GM12878 (cell line): ENCODE measurements at regions not wholly inside any gene's neighbourhood (a gene's known extent, or its start where the extent isn't known, plus 50 kb on each side); places are given as distances from the start of the nearest gene placed in this dataset.

Experiments used
- ATAC-seq: fragments of 200-7000 bp; cut with Tn5 transposase; 3 replicates; pipeline ENCODE4 v1.9.1; 2020; ENCODE audit warnings: mild to moderate bottlenecking, moderate library complexity
- BruUV-seq: library from RNA; stranded (reverse); fragments of 400-500 nt; replicated peaks from 2 replicates; lab custom pipeline; 2021; lab: Mats Ljungman, UMichigan
- CTCF ChIA-PET: fragments of 300-600 bp; sonication (Branson Sonifier 250); formaldehyde crosslinking; extraction: SDS; loops from one replicate; lab custom pipeline; 2021; ENCODE audit warnings: inconsistent platforms; lab: Yijun Ruan, JAX
- POLR2A ChIA-PET: fragments of 350-600 bp; formaldehyde crosslinking; extraction: SDS; loops from one replicate; lab custom pipeline; 2021; ENCODE audit warnings: inconsistent platforms; lab: Charles Lee
- RAD21 ChIA-PET: fragments of 300-600 bp; sonication (Branson Sonifier 250); formaldehyde crosslinking; loops from one replicate; lab custom pipeline; 2023; ENCODE audit warnings: antibody characterized with exemption; ENCODE audit not compliant: unreplicated experiment; lab: Charles Lee
- SMC1A ChIA-PET: fragments of 300-600 bp; sonication (Branson Sonifier 250); formaldehyde crosslinking; loops from one replicate; lab custom pipeline; 2023; ENCODE audit not compliant: unreplicated experiment, uncharacterized antibody; lab: Charles Lee
- DNase-seq: peaks from one replicate; pipeline ENCODE4 v3.0.0-alpha.2; 2011; ENCODE audit warnings: low read depth, low spot score
- FAIRE-seq: peaks from 3 replicates; lab custom pipeline; 2011; peaks lifted over from hg19 to GRCh38; lab: Jason Lieb, UNC
- H2AFZ ChIP-seq: 2 replicates; pipeline ENCODE4 v1.6.0; 2011; ENCODE audit warnings: low read depth, low read length, control low read depth; ENCODE audit not compliant: control insufficient read depth
- H3K27ac ChIP-seq: 2 replicates; pipeline ENCODE4 v1.5.1; 2011; ENCODE audit warnings: control low read depth; ENCODE audit not compliant: control insufficient read depth, insufficient read depth
- H3K27me3 ChIP-seq, 2 experiments: replicated peaks in 1 of 2; 2 replicates each; pipeline versions ENCODE4 v1.6.0 to v1.6.1; 2011; ENCODE audit warnings: low read length in 1 of 2; ENCODE audit not compliant: control insufficient read depth in 2 of 2, insufficient read depth in 2 of 2
- H3K36me3 ChIP-seq, 2 experiments: 2 replicates each; pipeline ENCODE4 v1.5.1; 2011; ENCODE audit warnings: low read length in 1 of 2; ENCODE audit not compliant: control insufficient read depth in 2 of 2, insufficient read depth in 2 of 2
- H3K4me1 ChIP-seq: 2 replicates; pipeline ENCODE4 v1.6.1; 2011; ENCODE audit warnings: mild to moderate bottlenecking, low read length, moderate library complexity, mixed read lengths; ENCODE audit not compliant: control insufficient read depth, insufficient read depth
- H3K4me2 ChIP-seq: 2 replicates; pipeline ENCODE4 v1.6.0; 2011; ENCODE audit warnings: control low read depth; ENCODE audit not compliant: control insufficient read depth, insufficient read depth
- H3K4me3 ChIP-seq: fragments of 200-600 bp; sonication (generic); 2 replicates; pipeline ENCODE4 v1.5.1; 2016
- H3K79me2 ChIP-seq: 2 replicates; pipeline ENCODE4 v1.6.0; 2011; ENCODE audit warnings: low read length; ENCODE audit not compliant: control insufficient read depth, insufficient read depth
- H3K9ac ChIP-seq: 2 replicates; pipeline ENCODE4 v1.8.0; 2011; ENCODE audit warnings: low read length, control low read depth, mixed read lengths; ENCODE audit not compliant: control insufficient read depth, insufficient read depth
- H3K9me3 ChIP-seq: replicated peaks from 3 replicates; pipeline ENCODE4 v1.5.1; 2011; ENCODE audit warnings: mild to moderate bottlenecking, low read length; ENCODE audit not compliant: control insufficient read depth, insufficient read depth
- H4K20me1 ChIP-seq: 2 replicates; pipeline ENCODE4 v1.6.0; 2011; ENCODE audit not compliant: control insufficient read depth, insufficient read depth
- BACH1 ChIP-seq: fragments of 450-650 bp; IDR thresholded peaks from 2 replicates; pipeline ENCODE4 v1.6.1; 2017; ENCODE audit warnings: mild to moderate bottlenecking, borderline replicate concordance
- CHD4 ChIP-seq: fragments of 200-600 bp; sonication (generic); IDR thresholded peaks from 2 replicates; pipeline ENCODE4 v1.6.1; 2016; ENCODE audit warnings: mild to moderate bottlenecking
- RB1 ChIP-seq: fragments of 450-650 bp; formaldehyde crosslinking; IDR thresholded peaks from 2 replicates; pipeline ENCODE4 v1.6.1; 2017; ENCODE audit warnings: mild to moderate bottlenecking, borderline replicate concordance
- SP1 ChIP-seq: IDR thresholded peaks from one replicate; pipeline ENCODE4 v1.6.1; 2011; ENCODE audit warnings: low read depth, low read length
- SPI1 ChIP-seq: IDR thresholded peaks from 2 replicates; pipeline ENCODE4 v1.6.1; 2011; ENCODE audit warnings: low read depth, mild to moderate bottlenecking, low read length, moderate library complexity, borderline replicate concordance; ENCODE audit not compliant: insufficient read depth
- TBL1XR1 ChIP-seq: IDR thresholded peaks from 2 replicates; pipeline ENCODE4 v1.6.1; 2012; ENCODE audit warnings: low read depth, low read length, improper control_type of control experiment
- WRNIP1 ChIP-seq: IDR thresholded peaks from 2 replicates; pipeline ENCODE4 v1.6.1; 2011; ENCODE audit warnings: low read depth, low read length, improper control_type of control experiment, borderline replicate concordance
- ZBED1 ChIP-seq: IDR thresholded peaks from 2 replicates; pipeline ENCODE4 v1.6.1; 2016; ENCODE audit warnings: borderline replicate concordance
- in situ Hi-C: fragments of 300-500 bp; cut with MboI; formaldehyde crosslinking; loops from 9 replicates; pipeline ENCODE4 v1.14.3; 2018; ENCODE audit warnings: mixed read lengths
- intact Hi-C: fragments of 100-400 bp; cut with micrococcal nuclease; formaldehyde crosslinking; loops from one replicate; pipeline ENCODE4 v1.14.2; 2022; ENCODE audit not compliant: unreplicated experiment
- TF ChIP-seq, protein P1 (sequence below): fragments of 450-650 bp; IDR thresholded peaks from 2 replicates; pipeline ENCODE4 v1.6.1; 2017; ENCODE audit warnings: borderline replicate concordance
- TF ChIP-seq, protein P2 (sequence below): IDR thresholded peaks from 2 replicates; pipeline ENCODE4 v1.6.1; 2012; ENCODE audit warnings: low read depth, low read length, improper control_type of control experiment
- TF ChIP-seq, protein P3 (sequence below): fragments of 450-650 bp; IDR thresholded peaks from 2 replicates; pipeline ENCODE4 v1.6.1; 2017; ENCODE audit warnings: mild to moderate bottlenecking, moderate library complexity

DNA sequence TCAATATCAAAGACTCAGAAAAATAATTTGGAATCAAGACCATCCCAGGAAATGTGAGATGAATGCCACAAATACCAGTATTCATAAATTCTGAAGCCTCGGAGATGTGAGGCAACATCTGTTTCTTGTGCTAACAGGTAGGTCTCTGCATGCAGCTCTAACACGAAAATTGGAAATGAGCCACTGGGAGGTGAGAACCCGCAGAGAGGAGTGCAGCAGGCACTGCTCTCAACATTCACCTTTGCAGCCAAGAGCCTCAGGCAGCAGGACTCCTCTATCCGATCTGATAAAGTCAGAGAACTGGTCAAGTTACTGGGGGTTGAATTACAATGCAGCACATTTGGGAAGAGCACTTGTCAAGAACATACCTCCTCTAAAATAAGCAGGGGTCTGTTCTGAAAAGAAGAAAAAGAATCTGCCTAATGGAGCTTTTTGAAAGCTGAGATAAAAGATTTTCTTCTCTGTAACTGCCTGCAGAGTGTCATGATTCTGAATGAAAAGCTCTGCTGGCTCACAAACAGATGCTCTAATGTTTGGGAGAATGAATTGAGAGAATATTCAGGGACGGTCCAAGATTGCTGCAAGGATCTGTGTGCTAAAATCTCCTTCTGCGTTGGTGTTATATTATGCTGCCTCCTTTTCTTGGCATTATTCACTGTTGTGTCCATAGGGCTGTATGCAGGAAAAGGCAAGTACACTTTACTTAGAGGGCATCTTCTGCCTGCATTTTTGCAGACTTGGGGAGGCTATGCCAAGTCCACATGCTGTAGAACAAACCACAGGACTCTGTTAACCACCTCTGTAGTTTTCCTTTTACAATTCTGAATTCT is 209.6 kb upstream of the KRR1 start (continued):
- TF ChIP-seq, protein P1, sequence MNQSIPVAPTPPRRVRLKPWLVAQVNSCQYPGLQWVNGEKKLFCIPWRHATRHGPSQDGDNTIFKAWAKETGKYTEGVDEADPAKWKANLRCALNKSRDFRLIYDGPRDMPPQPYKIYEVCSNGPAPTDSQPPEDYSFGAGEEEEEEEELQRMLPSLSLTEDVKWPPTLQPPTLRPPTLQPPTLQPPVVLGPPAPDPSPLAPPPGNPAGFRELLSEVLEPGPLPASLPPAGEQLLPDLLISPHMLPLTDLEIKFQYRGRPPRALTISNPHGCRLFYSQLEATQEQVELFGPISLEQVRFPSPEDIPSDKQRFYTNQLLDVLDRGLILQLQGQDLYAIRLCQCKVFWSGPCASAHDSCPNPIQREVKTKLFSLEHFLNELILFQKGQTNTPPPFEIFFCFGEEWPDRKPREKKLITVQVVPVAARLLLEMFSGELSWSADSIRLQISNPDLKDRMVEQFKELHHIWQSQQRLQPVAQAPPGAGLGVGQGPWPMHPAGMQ = no peak
- TF ChIP-seq RB1 = no peak

DNA sequence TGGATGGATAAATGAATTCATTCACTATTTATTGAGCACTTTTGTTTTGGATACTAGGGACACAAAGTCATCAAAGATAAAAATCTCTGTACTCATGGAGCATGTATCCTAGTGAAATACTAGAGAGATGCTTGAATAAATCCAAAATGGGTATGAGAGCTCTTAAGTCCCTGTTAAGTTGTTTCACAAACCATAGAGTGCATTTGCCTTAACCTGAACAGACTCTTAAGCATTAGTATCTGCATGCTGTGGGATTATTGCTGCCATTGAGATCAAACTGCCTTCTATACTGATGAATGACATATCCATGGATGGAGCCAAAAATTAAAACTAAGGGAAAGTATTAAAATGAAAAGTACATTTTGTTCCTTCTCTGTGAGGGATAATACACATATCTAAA is 206.5 kb upstream of the KRR1 start:
- BruUV-seq = no TSS peak
- ChIA-PET SMC1A (interaction anchor here (1.2 to 2.1 kb wide), 4 partner anchors 9 to 77 kb away, joined by 3 to 7 read pairs (median 4); no protein-coding TSS in a partner anchor), POLR2A (interaction anchor here (0.6 to 1.3 kb wide), 4 partner anchors 10 to 255 kb away, joined by 3 to 4 read pairs (median 3); no protein-coding TSS in a partner anchor), CTCF (no interaction called here), RAD21 (interaction anchor here (0.7 to 2.1 kb wide), 2 partner anchors 19 to 21 kb away, joined by 5 read pairs; no protein-coding TSS in a partner anchor)
- ATAC-seq (no peak), FAIRE-seq (no peak), DNase-seq (no peak)
- Histone ChIP-seq H3K27me3 (no peaks in the 10 kb centered on the region), H3K36me3 (no peaks in the 10 kb centered on the region), H3K4me1 (no peaks in the 10 kb centered on the region), H3K4me3 (no peak overlapping the region), H3K4me2 (no peak overlapping the region), H2AFZ (no peak overlapping the region), H3K9ac (no peak overlapping the region), H3K27ac (no peak overlapping the region), H3K9me3 (no peaks in the 10 kb centered on the region), H4K20me1 (no peaks in the 10 kb centered on the region), H3K79me2 (no peaks in the 10 kb centered on the region)
- intact Hi-C loops (no loop called here), in situ Hi-C loops (no loop called here)
- TF ChIP-seq ZBED1 = no peak
- TF ChIP-seq BACH1 = no peak
- TF ChIP-seq, protein P2, sequence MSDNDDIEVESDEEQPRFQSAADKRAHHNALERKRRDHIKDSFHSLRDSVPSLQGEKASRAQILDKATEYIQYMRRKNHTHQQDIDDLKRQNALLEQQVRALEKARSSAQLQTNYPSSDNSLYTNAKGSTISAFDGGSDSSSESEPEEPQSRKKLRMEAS = no peak
- TF ChIP-seq SPI1 = no peak
- TF ChIP-seq, protein P3, sequence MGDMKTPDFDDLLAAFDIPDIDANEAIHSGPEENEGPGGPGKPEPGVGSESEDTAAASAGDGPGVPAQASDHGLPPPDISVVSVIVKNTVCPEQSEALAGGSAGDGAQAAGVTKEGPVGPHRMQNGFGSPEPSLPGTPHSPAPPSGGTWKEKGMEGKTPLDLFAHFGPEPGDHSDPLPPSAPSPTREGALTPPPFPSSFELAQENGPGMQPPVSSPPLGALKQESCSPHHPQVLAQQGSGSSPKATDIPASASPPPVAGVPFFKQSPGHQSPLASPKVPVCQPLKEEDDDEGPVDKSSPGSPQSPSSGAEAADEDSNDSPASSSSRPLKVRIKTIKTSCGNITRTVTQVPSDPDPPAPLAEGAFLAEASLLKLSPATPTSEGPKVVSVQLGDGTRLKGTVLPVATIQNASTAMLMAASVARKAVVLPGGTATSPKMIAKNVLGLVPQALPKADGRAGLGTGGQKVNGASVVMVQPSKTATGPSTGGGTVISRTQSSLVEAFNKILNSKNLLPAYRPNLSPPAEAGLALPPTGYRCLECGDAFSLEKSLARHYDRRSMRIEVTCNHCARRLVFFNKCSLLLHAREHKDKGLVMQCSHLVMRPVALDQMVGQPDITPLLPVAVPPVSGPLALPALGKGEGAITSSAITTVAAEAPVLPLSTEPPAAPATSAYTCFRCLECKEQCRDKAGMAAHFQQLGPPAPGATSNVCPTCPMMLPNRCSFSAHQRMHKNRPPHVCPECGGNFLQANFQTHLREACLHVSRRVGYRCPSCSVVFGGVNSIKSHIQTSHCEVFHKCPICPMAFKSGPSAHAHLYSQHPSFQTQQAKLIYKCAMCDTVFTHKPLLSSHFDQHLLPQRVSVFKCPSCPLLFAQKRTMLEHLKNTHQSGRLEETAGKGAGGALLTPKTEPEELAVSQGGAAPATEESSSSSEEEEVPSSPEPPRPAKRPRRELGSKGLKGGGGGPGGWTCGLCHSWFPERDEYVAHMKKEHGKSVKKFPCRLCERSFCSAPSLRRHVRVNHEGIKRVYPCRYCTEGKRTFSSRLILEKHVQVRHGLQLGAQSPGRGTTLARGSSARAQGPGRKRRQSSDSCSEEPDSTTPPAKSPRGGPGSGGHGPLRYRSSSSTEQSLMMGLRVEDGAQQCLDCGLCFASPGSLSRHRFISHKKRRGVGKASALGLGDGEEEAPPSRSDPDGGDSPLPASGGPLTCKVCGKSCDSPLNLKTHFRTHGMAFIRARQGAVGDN = no peak
- TF ChIP-seq, protein P1 = no peak
- TF ChIP-seq WRNIP1 = no peak
- no peak for TF ChIP-seq SP1
- no peak for TF ChIP-seq CHD4
- TF ChIP-seq TBL1XR1 = no peak
